ENCODE measurements at regions not wholly inside any gene's neighbourhood (a gene's known extent, or its start where the extent isn't known, plus 50 kb on each side); places are given as distances from the start of the nearest gene placed in this dataset.
"Not testable (repeated sequence)": the region's sequence is repeated elsewhere in the genome, so short reads cannot be mapped to it uniquely, and the experiment has no call there.

GRCh38 chr15:55074431-55074830 is 122.3 kb downstream of the RSL24D1 start:
- TF ChIP-seq CSRNP3 (CRISPR knock-in tag; IDR thresholded peaks at IDR 0.05) (no peak), ZNF565 (CRISPR knock-in tag; conservative IDR thresholded peaks at IDR 0.05; ENCODE audit: low read depth) (no peak), BACH2 (CRISPR knock-in tag; IDR thresholded peaks at IDR 0.05; ENCODE audit: borderline replicate concordance) (no peak), ZFP3 (CRISPR knock-in tag; IDR thresholded peaks at IDR 0.05) (no peak), GLIS3 (CRISPR knock-in tag; IDR thresholded peaks at IDR 0.05) (no peak), ISL1 (CRISPR knock-in tag; IDR thresholded peaks at IDR 0.05) (no peak), ZNF8 (CRISPR knock-in tag; IDR thresholded peaks at IDR 0.05) (no peak), PATZ1 (CRISPR knock-in tag; IDR thresholded peaks at IDR 0.05; ENCODE audit: borderline replicate concordance) (no peak), RARB (CRISPR knock-in tag; IDR thresholded peaks at IDR 0.05) (no peak), ZFP30 (CRISPR knock-in tag; IDR thresholded peaks at IDR 0.05) (no peak), SNAI2 (CRISPR knock-in tag; IDR thresholded peaks at IDR 0.05) (no peak), OSR1 (CRISPR knock-in tag; IDR thresholded peaks at IDR 0.05) (no peak), ARNTL (CRISPR knock-in tag; IDR thresholded peaks at IDR 0.05; ENCODE audit: borderline replicate concordance, low read depth) (no peak), TOX (CRISPR knock-in tag; IDR thresholded peaks at IDR 0.05; ENCODE audit: borderline replicate concordance) (no peak), ESRRG (CRISPR knock-in tag; IDR thresholded peaks at IDR 0.05) (no peak), ZC3H10 (CRISPR knock-in tag; IDR thresholded peaks at IDR 0.05) (no peak), POU6F1 (CRISPR knock-in tag; IDR thresholded peaks at IDR 0.05; ENCODE audit: borderline replicate concordance, low read depth) (no peak)
- ATAC-seq = no peak

GRCh38 chr15:55063970-55064369 is 132.8 kb downstream of the RSL24D1 start:
- ATAC-seq = not testable (repeated sequence)

- ATAC-seq = no peak
- TF ChIP-seq SNAI2 (CRISPR knock-in tag; IDR thresholded peaks at IDR 0.05) (no peak), CSRNP3 (CRISPR knock-in tag; IDR thresholded peaks at IDR 0.05) (no peak), ARNTL (CRISPR knock-in tag; IDR thresholded peaks at IDR 0.05; ENCODE audit: borderline replicate concordance, low read depth) (no peak), OSR1 (CRISPR knock-in tag; IDR thresholded peaks at IDR 0.05) (no peak), BACH2 (CRISPR knock-in tag; IDR thresholded peaks at IDR 0.05; ENCODE audit: borderline replicate concordance) (no peak), POU6F1 (CRISPR knock-in tag; IDR thresholded peaks at IDR 0.05; ENCODE audit: borderline replicate concordance, low read depth) (no peak), ISL1 (CRISPR knock-in tag; IDR thresholded peaks at IDR 0.05) (no peak), TCF4 (CRISPR knock-in tag; IDR thresholded peaks at IDR 0.05; ENCODE audit: borderline replicate concordance) (no peak), ZFP3 (CRISPR knock-in tag; IDR thresholded peaks at IDR 0.05) (no peak), PPARA (CRISPR knock-in tag; IDR thresholded peaks at IDR 0.05; ENCODE audit: borderline replicate concordance) (no peak), ZNF565 (CRISPR knock-in tag; conservative IDR thresholded peaks at IDR 0.05; ENCODE audit: low read depth) (no peak), ESRRG (CRISPR knock-in tag; IDR thresholded peaks at IDR 0.05) (no peak), TSHZ2 (CRISPR knock-in tag; IDR thresholded peaks at IDR 0.05) (no peak), ZFP30 (CRISPR knock-in tag; IDR thresholded peaks at IDR 0.05) (no peak), TOX (CRISPR knock-in tag; IDR thresholded peaks at IDR 0.05; ENCODE audit: borderline replicate concordance) (no peak), GLIS3 (CRISPR knock-in tag; IDR thresholded peaks at IDR 0.05) (no peak), RARB (CRISPR knock-in tag; IDR thresholded peaks at IDR 0.05) (no peak)
Measured at GRCh38 chr15:55060836-55061235, 135.9 kb downstream of the RSL24D1 start.

All from SK-N-SH treated with all-trans-retinoic acid at 6 μM for 48 hours (cell line).